OCI-LY7 (cell line): ENCODE measurements at regions not wholly inside any gene's neighbourhood (a gene's known extent, or its start where the extent isn't known, plus 50 kb on each side); places are given as distances from the start of the nearest gene placed in this dataset.

Experiments used
- BruUV-seq: library from RNA; stranded (reverse); fragments of 400-500 nt; replicated peaks from 2 replicates; lab custom pipeline; 2021; lab: Mats Ljungman, UMichigan
- CTCF ChIA-PET: fragments of 300-600 bp; sonication (Branson Sonifier 250); formaldehyde crosslinking; loops from one replicate; lab custom pipeline; 2022; ENCODE audit warnings: antibody characterized with exemption; ENCODE audit not compliant: unreplicated experiment; lab: Charles Lee
- POLR2A ChIA-PET: fragments of 300-600 bp; sonication (Branson Sonifier 250); formaldehyde crosslinking; loops from one replicate; lab custom pipeline; 2022; ENCODE audit warnings: antibody characterized with exemption; lab: Charles Lee
- DNase-seq: peaks from one replicate; pipeline ENCODE4 v3.0.0-alpha.2; 2015; ENCODE audit warnings: low spot score
- H2AFZ ChIP-seq: fragments of 200-600 bp; sonication (generic), shearing (Covaris generic); 2 replicates; pipeline ENCODE4 v1.6.1; 2014; ENCODE audit warnings: mild to moderate bottlenecking, antibody characterized with exemption, low read length, moderate library complexity
- H3K27ac ChIP-seq: fragments of 200-600 bp; sonication (generic); 2 replicates; pipeline ENCODE4 v1.5.1; 2014; ENCODE audit warnings: mixed run types, low read depth, mild to moderate bottlenecking, moderate library complexity, low read length, inconsistent platforms; ENCODE audit not compliant: poor library complexity, severe bottlenecking
- H3K36me3 ChIP-seq: fragments of 200-600 bp; sonication (generic); 2 replicates; pipeline ENCODE4 v1.6.1; 2014; ENCODE audit warnings: mild to moderate bottlenecking, antibody characterized with exemption, low read length, moderate library complexity, mixed read lengths; ENCODE audit not compliant: insufficient read depth
- H3K4me1 ChIP-seq: fragments of 200-600 bp; sonication (generic); 2 replicates; pipeline ENCODE4 v1.5.1; 2014; ENCODE audit warnings: mild to moderate bottlenecking, low read length; ENCODE audit not compliant: insufficient read depth, poor library complexity, severe bottlenecking
- H3K4me2 ChIP-seq: fragments of 200-600 bp; sonication (generic); 2 replicates; pipeline ENCODE4 v1.6.1; 2014; ENCODE audit warnings: mild to moderate bottlenecking, low read length
- H3K4me3 ChIP-seq: fragments of 200-600 bp; sonication (generic); 2 replicates; pipeline ENCODE4 v1.5.1; 2014; ENCODE audit warnings: mild to moderate bottlenecking, low read depth, low read length; ENCODE audit not compliant: poor library complexity, severe bottlenecking
- H3K79me2 ChIP-seq: fragments of 200-600 bp; sonication (generic); 2 replicates; pipeline ENCODE4 v1.6.1; 2016; ENCODE audit warnings: low read depth, mild to moderate bottlenecking, low read length, moderate library complexity, mixed read lengths; ENCODE audit not compliant: insufficient read depth
- H3K9me2 ChIP-seq: fragments of 200-600 bp; sonication (generic); 2 replicates; pipeline ENCODE4 v1.6.1; 2016; ENCODE audit warnings: mild to moderate bottlenecking, low read length, mixed read lengths; ENCODE audit not compliant: insufficient read depth
- H3K9me3 ChIP-seq: fragments of 200-600 bp; sonication (generic); 2 replicates; pipeline ENCODE4 v1.6.1; 2014; ENCODE audit warnings: mild to moderate bottlenecking, mixed run types, low read length, mixed read lengths
- H4K20me1 ChIP-seq: fragments of 200-600 bp; sonication (generic); 2 replicates; pipeline ENCODE4 v1.6.1; 2014; ENCODE audit warnings: mild to moderate bottlenecking, antibody characterized with exemption, low read length, moderate library complexity, mixed read lengths; ENCODE audit not compliant: insufficient read depth
- EZH2phosphoT487 ChIP-seq: fragments of 200-600 bp; sonication (generic); IDR thresholded peaks from 2 replicates; pipeline ENCODE4 v1.6.1; 2018; ENCODE audit warnings: low read depth, borderline replicate concordance, mild to moderate bottlenecking, mixed run types, antibody characterized with exemption, low read length, moderate library complexity, mixed read lengths
- intact Hi-C: fragments of 100-400 bp; cut with micrococcal nuclease; formaldehyde crosslinking; loops from one replicate; pipeline ENCODE4 v1.10.0; 2022; ENCODE audit not compliant: unreplicated experiment
- TF ChIP-seq, protein P1 (sequence below): fragments of 200-600 bp; sonication (generic); conservative IDR thresholded peaks from 2 replicates; pipeline ENCODE4 v1.5.1; 2014; ENCODE audit warnings: mild to moderate bottlenecking, antibody characterized with exemption, low read length, moderate library complexity, mixed read lengths

DNA sequence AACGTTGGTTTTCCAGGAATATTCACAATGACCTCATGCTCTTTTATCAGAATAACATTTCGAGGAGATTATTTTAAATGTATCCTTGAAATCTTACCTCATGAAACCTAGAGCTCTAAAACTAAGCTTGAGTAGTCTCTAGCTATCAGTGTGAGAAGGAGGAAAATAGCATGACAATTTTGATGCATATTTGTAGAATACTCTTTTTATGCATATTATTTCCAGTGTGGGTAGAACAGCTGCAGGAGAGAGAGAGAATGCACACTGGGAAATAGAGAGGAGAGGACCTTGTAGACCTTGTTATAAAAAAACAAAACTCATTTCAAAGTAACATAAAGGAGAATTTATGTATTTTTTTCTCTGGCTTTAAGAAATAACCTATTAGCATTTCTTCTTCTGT lies 71.1 kb upstream of the VGLL2 start:
- CTCF ChIA-PET: no interaction called here

DNA sequence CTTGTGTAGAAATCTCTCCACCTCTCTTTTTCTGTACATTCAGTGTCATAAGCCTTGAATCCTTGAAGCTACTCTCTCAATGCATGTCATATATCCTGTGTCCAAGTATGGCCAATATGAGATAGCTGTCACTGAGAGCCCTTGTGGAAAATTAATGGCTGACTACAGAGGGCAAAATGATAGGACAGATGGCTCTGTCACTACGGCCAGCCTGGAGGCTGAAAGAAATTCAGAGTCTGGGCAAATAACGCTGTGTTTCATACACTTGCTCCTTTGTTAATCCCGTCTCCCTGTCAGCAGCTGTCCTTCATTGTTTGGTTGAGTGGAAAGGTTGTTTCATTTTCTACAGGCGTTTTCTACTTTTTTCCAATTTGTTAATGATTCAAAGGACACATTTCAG lies 70.4 kb upstream of the VGLL2 start:
- H3K9me3 ChIP-seq: no peaks in the 10 kb centered on the region
- intact Hi-C loops: no loop called here
- H3K4me2 ChIP-seq: no peak overlapping the region
- H3K4me1 ChIP-seq: no peaks in the 10 kb centered on the region
- no peak overlapping the region for H3K4me3 ChIP-seq
- H3K27ac ChIP-seq: no peak overlapping the region
- H2AFZ ChIP-seq: no peak overlapping the region
- no peak for DNase-seq
- TF ChIP-seq, protein P1, sequence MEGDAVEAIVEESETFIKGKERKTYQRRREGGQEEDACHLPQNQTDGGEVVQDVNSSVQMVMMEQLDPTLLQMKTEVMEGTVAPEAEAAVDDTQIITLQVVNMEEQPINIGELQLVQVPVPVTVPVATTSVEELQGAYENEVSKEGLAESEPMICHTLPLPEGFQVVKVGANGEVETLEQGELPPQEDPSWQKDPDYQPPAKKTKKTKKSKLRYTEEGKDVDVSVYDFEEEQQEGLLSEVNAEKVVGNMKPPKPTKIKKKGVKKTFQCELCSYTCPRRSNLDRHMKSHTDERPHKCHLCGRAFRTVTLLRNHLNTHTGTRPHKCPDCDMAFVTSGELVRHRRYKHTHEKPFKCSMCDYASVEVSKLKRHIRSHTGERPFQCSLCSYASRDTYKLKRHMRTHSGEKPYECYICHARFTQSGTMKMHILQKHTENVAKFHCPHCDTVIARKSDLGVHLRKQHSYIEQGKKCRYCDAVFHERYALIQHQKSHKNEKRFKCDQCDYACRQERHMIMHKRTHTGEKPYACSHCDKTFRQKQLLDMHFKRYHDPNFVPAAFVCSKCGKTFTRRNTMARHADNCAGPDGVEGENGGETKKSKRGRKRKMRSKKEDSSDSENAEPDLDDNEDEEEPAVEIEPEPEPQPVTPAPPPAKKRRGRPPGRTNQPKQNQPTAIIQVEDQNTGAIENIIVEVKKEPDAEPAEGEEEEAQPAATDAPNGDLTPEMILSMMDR: no peak
- no peak for TF ChIP-seq EZH2phosphoT487
- ChIA-PET POLR2A (interaction anchor here (0.6 to 1.0 kb wide), 2 partner anchors 16 to 1647 kb away, joined by 4 read pairs; no protein-coding TSS in a partner anchor), CTCF (no interaction called here)
- H3K9me2 ChIP-seq: no peaks in the 10 kb centered on the region
- BruUV-seq: no TSS peak
- H4K20me1 ChIP-seq: no peaks in the 10 kb centered on the region
- no peaks in the 10 kb centered on the region for H3K79me2 ChIP-seq
- no peaks in the 10 kb centered on the region for H3K36me3 ChIP-seq

More for the DNA sequence above, 71.1 kb upstream of the VGLL2 start:
- no peak overlapping the region for H2AFZ ChIP-seq
- H3K9me3 ChIP-seq: no peaks in the 10 kb centered on the region
- no peaks in the 10 kb centered on the region for H3K36me3 ChIP-seq
- TF ChIP-seq, protein P1: no peak
- no peak for TF ChIP-seq EZH2phosphoT487
- POLR2A ChIA-PET: no interaction called here
- no peaks in the 10 kb centered on the region for H3K9me2 ChIP-seq
- no peaks in the 10 kb centered on the region for H3K4me1 ChIP-seq
- no peaks in the 10 kb centered on the region for H3K79me2 ChIP-seq
- intact Hi-C loops: no loop called here
- H3K27ac ChIP-seq: no peak overlapping the region
- DNase-seq: no peak
- no TSS peak for BruUV-seq
- no peaks in the 10 kb centered on the region for H4K20me1 ChIP-seq
- no peak overlapping the region for H3K4me3 ChIP-seq
- no peak overlapping the region for H3K4me2 ChIP-seq

GRCh38 chr6:117195728-117196127 lies 69.6 kb upstream of the VGLL2 start:
- no peaks in the 10 kb centered on the region for H3K9me2 ChIP-seq
- H3K27ac ChIP-seq: no peak overlapping the region
- no peak overlapping the region for H3K4me2 ChIP-seq
- no peak overlapping the region for H2AFZ ChIP-seq
- no TSS peak for BruUV-seq
- intact Hi-C loops: no loop called here
- no peaks in the 10 kb centered on the region for H3K4me1 ChIP-seq
- H4K20me1 ChIP-seq: no peaks in the 10 kb centered on the region
- TF ChIP-seq, protein P1: no peak
- TF ChIP-seq EZH2phosphoT487: no peak
- POLR2A ChIA-PET: interaction anchor here (1.0 kb wide), 1 partner anchor 17 kb away, joined by 4 read pairs; no protein-coding TSS in a partner anchor
- H3K4me3 ChIP-seq: no peak overlapping the region
- no peaks in the 10 kb centered on the region for H3K79me2 ChIP-seq
- CTCF ChIA-PET: no interaction called here
- H3K36me3 ChIP-seq: no peaks in the 10 kb centered on the region
- no peaks in the 10 kb centered on the region for H3K9me3 ChIP-seq
- no peak for DNase-seq
